ENCODE measurements at regions not wholly inside any gene's neighbourhood (a gene's known extent, or its start where the extent isn't known, plus 50 kb on each side); places are given as distances from the start of the nearest gene placed in this dataset.

- H3K27me3 ChIP-seq (ENCODE audit: insufficient read depth, low read length, poor library complexity): peaks cover 5% of the 10 kb centered on the region
- no peak overlapping the region for H3K4me2 ChIP-seq (ENCODE audit: insufficient read depth, low read length)
- no peaks in the 10 kb centered on the region for H3K4me1 ChIP-seq (ENCODE audit: insufficient read depth, low read length)
- DNase-seq (no peak), ATAC-seq (ENCODE audit: insufficient read depth, low read depth) (no peak)
- H2AFZ ChIP-seq (ENCODE audit: low read depth, low read length): no peak overlapping the region
- no peak overlapping the region for H3K4me3 ChIP-seq (ENCODE audit: low read depth in 1 of 2, low read length in 2 of 2)
- no peaks in the 10 kb centered on the region for H3K9me3 ChIP-seq (ENCODE audit: insufficient read depth, low read length, severe bottlenecking)
- no peaks in the 10 kb centered on the region for H3K36me3 ChIP-seq (ENCODE audit: insufficient read depth, low read length)
- H3K27ac ChIP-seq (ENCODE audit: low read length): no peak overlapping the region
- TF ChIP-seq CTCF (IDR thresholded peaks at IDR 0.05; ENCODE audit: borderline replicate concordance, extremely low read depth, low read length, poor library complexity, severe bottlenecking): peak; percentile 18
- TF ChIP-seq EZH2 (IDR thresholded peaks at IDR 0.05; ENCODE audit: borderline replicate concordance, low read depth, low read length, severe bottlenecking): no peak
- no peak overlapping the region for H3K9ac ChIP-seq (ENCODE audit: low read depth, low read length)
- H4K20me1 ChIP-seq (ENCODE audit: insufficient read depth, low read length): no peaks in the 10 kb centered on the region
- no peaks in the 10 kb centered on the region for H3K79me2 ChIP-seq (ENCODE audit: insufficient read depth, low read length)
Observed at GRCh38 chr5:159419576-159419975, 89.3 kb upstream of the IL12B start.

- Histone ChIP-seq H3K36me3 (ENCODE audit: insufficient read depth, low read length) (no peaks in the 10 kb centered on the region), H4K20me1 (ENCODE audit: insufficient read depth, low read length) (no peaks in the 10 kb centered on the region), H2AFZ (ENCODE audit: low read depth, low read length) (no peak overlapping the region), H3K79me2 (ENCODE audit: insufficient read depth, low read length) (no peaks in the 10 kb centered on the region), H3K4me3 (ENCODE audit: low read depth in 1 of 2, low read length in 2 of 2) (no peak overlapping the region), H3K27ac (ENCODE audit: low read length) (no peak overlapping the region), H3K4me1 (ENCODE audit: insufficient read depth, low read length) (no peaks in the 10 kb centered on the region), H3K9me3 (ENCODE audit: insufficient read depth, low read length, severe bottlenecking) (no peaks in the 10 kb centered on the region), H3K9ac (ENCODE audit: low read depth, low read length) (no peak overlapping the region), H3K27me3 (ENCODE audit: insufficient read depth, low read length, poor library complexity) (peaks cover 5% of the 10 kb centered on the region), H3K4me2 (ENCODE audit: insufficient read depth, low read length) (no peak overlapping the region)
- no peak for TF ChIP-seq CTCF (IDR thresholded peaks at IDR 0.05; ENCODE audit: borderline replicate concordance, extremely low read depth, low read length, poor library complexity, severe bottlenecking)
- no peak for TF ChIP-seq EZH2 (IDR thresholded peaks at IDR 0.05; ENCODE audit: borderline replicate concordance, low read depth, low read length, severe bottlenecking)
- ATAC-seq (ENCODE audit: insufficient read depth, low read depth) (no peak), DNase-seq (no peak)
Observed at GRCh38 chr5:159420940-159421339, 90.7 kb upstream of the IL12B start.

GRCh38 chr5:159422361-159422760, 92.1 kb upstream of the IL12B start:
- no peaks in the 10 kb centered on the region for H4K20me1 ChIP-seq (ENCODE audit: insufficient read depth, low read length)
- no peaks in the 10 kb centered on the region for H3K4me1 ChIP-seq (ENCODE audit: insufficient read depth, low read length)
- no peaks in the 10 kb centered on the region for H3K36me3 ChIP-seq (ENCODE audit: insufficient read depth, low read length)
- no peak overlapping the region for H3K9ac ChIP-seq (ENCODE audit: low read depth, low read length)
- TF ChIP-seq CTCF (IDR thresholded peaks at IDR 0.05; ENCODE audit: borderline replicate concordance, extremely low read depth, low read length, poor library complexity, severe bottlenecking) (no peak), EZH2 (IDR thresholded peaks at IDR 0.05; ENCODE audit: borderline replicate concordance, low read depth, low read length, severe bottlenecking) (no peak)
- no peak overlapping the region for H3K27ac ChIP-seq (ENCODE audit: low read length)
- no peak overlapping the region for H3K4me3 ChIP-seq (ENCODE audit: low read depth in 1 of 2, low read length in 2 of 2)
- H3K4me2 ChIP-seq (ENCODE audit: insufficient read depth, low read length): no peak overlapping the region
- H2AFZ ChIP-seq (ENCODE audit: low read depth, low read length): no peak overlapping the region
- no peaks in the 10 kb centered on the region for H3K9me3 ChIP-seq (ENCODE audit: insufficient read depth, low read length, severe bottlenecking)
- peaks cover 5% of the 10 kb centered on the region for H3K27me3 ChIP-seq (ENCODE audit: insufficient read depth, low read length, poor library complexity)
- no peak for ATAC-seq (ENCODE audit: insufficient read depth, low read depth)
- no peak for DNase-seq
- H3K79me2 ChIP-seq (ENCODE audit: insufficient read depth, low read length): no peaks in the 10 kb centered on the region

GRCh38 chr5:159422910-159423309, 92.6 kb upstream of the IL12B start:
- no peaks in the 10 kb centered on the region for H4K20me1 ChIP-seq (ENCODE audit: insufficient read depth, low read length)
- no peak overlapping the region for H2AFZ ChIP-seq (ENCODE audit: low read depth, low read length)
- H3K9ac ChIP-seq (ENCODE audit: low read depth, low read length): no peak overlapping the region
- H3K4me1 ChIP-seq (ENCODE audit: insufficient read depth, low read length): no peaks in the 10 kb centered on the region
- H3K27ac ChIP-seq (ENCODE audit: low read length): no peak overlapping the region
- H3K79me2 ChIP-seq (ENCODE audit: insufficient read depth, low read length): no peaks in the 10 kb centered on the region
- TF ChIP-seq CTCF (IDR thresholded peaks at IDR 0.05; ENCODE audit: borderline replicate concordance, extremely low read depth, low read length, poor library complexity, severe bottlenecking) (no peak), EZH2 (IDR thresholded peaks at IDR 0.05; ENCODE audit: borderline replicate concordance, low read depth, low read length, severe bottlenecking) (no peak)
- no peaks in the 10 kb centered on the region for H3K9me3 ChIP-seq (ENCODE audit: insufficient read depth, low read length, severe bottlenecking)
- no peaks in the 10 kb centered on the region for H3K36me3 ChIP-seq (ENCODE audit: insufficient read depth, low read length)
- ATAC-seq (ENCODE audit: insufficient read depth, low read depth): no peak
- H3K4me2 ChIP-seq (ENCODE audit: insufficient read depth, low read length): no peak overlapping the region
- H3K27me3 ChIP-seq (ENCODE audit: insufficient read depth, low read length, poor library complexity): peaks cover 5% of the 10 kb centered on the region
- DNase-seq: no peak
- no peak overlapping the region for H3K4me3 ChIP-seq (ENCODE audit: low read depth in 1 of 2, low read length in 2 of 2)
